Coronary artery (tissue), 2 donors: ENCODE measurements at regions not wholly inside any gene's neighbourhood (a gene's known extent, or its start where the extent isn't known, plus 50 kb on each side); places are given as distances from the start of the nearest gene placed in this dataset.

Source experiments
- DNase-seq: peaks from one replicate; pipeline ENCODE4 v3.0.0-alpha.2; 2017; ENCODE audit warnings: low spot score
- H3K27ac ChIP-seq, 2 donors: fragments of 200-600 bp; sonication (generic); one replicate each; pipeline ENCODE4 v1.5.1; 2016 to 2019
- H3K4me3 ChIP-seq: fragments of 200-600 bp; sonication (generic); 2 replicates; pipeline ENCODE4 v1.5.1; 2016; ENCODE audit warnings: mild to moderate bottlenecking, moderate library complexity
- CTCF ChIP-seq: fragments of 200-600 bp; sonication (generic); IDR thresholded peaks from one replicate; pipeline ENCODE4 v1.5.1; 2019; ENCODE audit warnings: antibody characterized with exemption

- DNase-seq, result no peak
- TF ChIP-seq CTCF, result no peak
Observed at GRCh38 chr5:3234566-3234965, 361.1 kb upstream of the IRX1 start.

GRCh38 chr5:3230941-3231340 is 364.7 kb upstream of the IRX1 start:
- no peak for TF ChIP-seq CTCF
- H3K27ac ChIP-seq, result no peak overlapping the region

More at GRCh38 chr5:3234566-3234965, 361.1 kb upstream of the IRX1 start:
- Histone ChIP-seq H3K4me3 (no peak overlapping the region), H3K27ac (no peak overlapping the region)

GRCh38 chr5:3230254-3230653 is 365.4 kb upstream of the IRX1 start:
- TF ChIP-seq CTCF, result no peak
- Histone ChIP-seq H3K4me3 (no peak overlapping the region), H3K27ac (no peak overlapping the region)
- DNase-seq, result no peak

More at GRCh38 chr5:3230941-3231340, 364.7 kb upstream of the IRX1 start:
- DNase-seq, result no peak
- no peak overlapping the region for H3K4me3 ChIP-seq

GRCh38 chr5:3226196-3226920 is 369.3 kb upstream of the IRX1 start:
- H3K27ac ChIP-seq, result no peak overlapping the region
- no peak for TF ChIP-seq CTCF
- DNase-seq, result no peak
- no peak overlapping the region for H3K4me3 ChIP-seq

GRCh38 chr5:3225201-3225960 is 370.3 kb upstream of the IRX1 start:
- Histone ChIP-seq H3K27ac (no peak overlapping the region), H3K4me3 (no peak overlapping the region)
- TF ChIP-seq CTCF, result no peak
- DNase-seq, result no peak

- no peak overlapping the region for H3K27ac ChIP-seq
- DNase-seq, result peak; percentile 54
- no peak for TF ChIP-seq CTCF
- no peak overlapping the region for H3K4me3 ChIP-seq
Observed at GRCh38 chr5:3222924-3223323, 372.7 kb upstream of the IRX1 start.

GRCh38 chr5:3221432-3221831 is 374.2 kb upstream of the IRX1 start:
- Histone ChIP-seq H3K27ac (no peak overlapping the region), H3K4me3 (no peak overlapping the region)
- DNase-seq, result no peak
- TF ChIP-seq CTCF, result no peak
